ENCODE measurements at regions not wholly inside any gene's neighbourhood (a gene's known extent, or its start where the extent isn't known, plus 50 kb on each side); places are given as distances from the start of the nearest gene placed in this dataset.

DNA sequence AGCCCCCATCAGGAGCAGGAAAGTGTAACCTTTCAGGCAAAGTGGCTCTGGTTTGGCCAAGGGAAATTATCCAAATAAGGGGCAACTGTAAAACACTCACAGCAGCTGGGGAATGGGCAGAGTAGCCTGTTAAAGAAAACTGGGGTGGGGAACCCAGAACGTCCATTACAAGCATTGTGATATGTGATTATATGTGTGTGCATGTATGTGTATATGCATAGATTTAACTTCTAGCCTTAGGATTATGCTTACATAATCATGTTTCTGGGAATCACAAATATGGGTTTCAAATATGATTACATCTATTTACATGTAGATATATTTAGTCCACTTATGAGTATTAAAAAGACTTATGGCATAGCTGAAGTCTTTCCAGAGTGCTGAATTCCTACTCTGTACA, 278.1 kb upstream of the JAG1 start:
- TF ChIP-seq CTCF (conservative IDR thresholded peaks at IDR 0.05; ENCODE audit: low read depth, low read length): no peak
- TF ChIP-seq CEBPB (IDR thresholded peaks at IDR 0.05; ENCODE audit: low read depth, low read length): no peak
